ENCODE measurements at regions not wholly inside any gene's neighbourhood (a gene's known extent, or its start where the extent isn't known, plus 50 kb on each side); places are given as distances from the start of the nearest gene placed in this dataset.

DNA sequence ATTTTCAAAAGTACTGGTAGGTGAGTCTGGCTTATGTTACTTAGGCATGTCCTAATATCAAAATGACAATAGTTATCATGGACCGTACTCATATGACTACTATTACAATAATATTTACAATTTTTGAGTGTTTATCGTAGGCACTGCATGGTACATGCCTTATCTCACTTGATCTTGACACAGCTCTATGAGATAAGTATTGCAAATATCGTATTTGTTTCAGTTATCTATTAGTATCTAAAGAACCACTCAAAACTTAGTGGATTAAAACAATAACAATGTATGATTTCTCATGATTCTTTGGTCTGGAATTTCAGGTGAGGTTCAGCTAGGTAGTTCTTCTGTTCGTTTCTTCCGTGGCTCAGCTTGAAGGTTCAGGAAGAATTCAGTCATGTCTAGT is 59.7 kb upstream of the XCR1 start:
- intact Hi-C loops (cut with micrococcal nuclease): no loop called here
- Histone ChIP-seq H3K36me3 (no peaks in the 10 kb centered on the region), H3K4me3 (no peak overlapping the region), H3K9me3 (replicated peaks) (no peaks in the 10 kb centered on the region), H3K27ac (replicated peaks) (no peak overlapping the region), H3K4me1 (no peaks in the 10 kb centered on the region), H3K27me3 (ENCODE audit: low read depth) (no peaks in the 10 kb centered on the region)
- TF ChIP-seq, protein P1, sequence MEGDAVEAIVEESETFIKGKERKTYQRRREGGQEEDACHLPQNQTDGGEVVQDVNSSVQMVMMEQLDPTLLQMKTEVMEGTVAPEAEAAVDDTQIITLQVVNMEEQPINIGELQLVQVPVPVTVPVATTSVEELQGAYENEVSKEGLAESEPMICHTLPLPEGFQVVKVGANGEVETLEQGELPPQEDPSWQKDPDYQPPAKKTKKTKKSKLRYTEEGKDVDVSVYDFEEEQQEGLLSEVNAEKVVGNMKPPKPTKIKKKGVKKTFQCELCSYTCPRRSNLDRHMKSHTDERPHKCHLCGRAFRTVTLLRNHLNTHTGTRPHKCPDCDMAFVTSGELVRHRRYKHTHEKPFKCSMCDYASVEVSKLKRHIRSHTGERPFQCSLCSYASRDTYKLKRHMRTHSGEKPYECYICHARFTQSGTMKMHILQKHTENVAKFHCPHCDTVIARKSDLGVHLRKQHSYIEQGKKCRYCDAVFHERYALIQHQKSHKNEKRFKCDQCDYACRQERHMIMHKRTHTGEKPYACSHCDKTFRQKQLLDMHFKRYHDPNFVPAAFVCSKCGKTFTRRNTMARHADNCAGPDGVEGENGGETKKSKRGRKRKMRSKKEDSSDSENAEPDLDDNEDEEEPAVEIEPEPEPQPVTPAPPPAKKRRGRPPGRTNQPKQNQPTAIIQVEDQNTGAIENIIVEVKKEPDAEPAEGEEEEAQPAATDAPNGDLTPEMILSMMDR (IDR thresholded peaks at IDR 0.05; ENCODE audit: borderline replicate concordance): no peak
- DNase-seq: no peak

DNA sequence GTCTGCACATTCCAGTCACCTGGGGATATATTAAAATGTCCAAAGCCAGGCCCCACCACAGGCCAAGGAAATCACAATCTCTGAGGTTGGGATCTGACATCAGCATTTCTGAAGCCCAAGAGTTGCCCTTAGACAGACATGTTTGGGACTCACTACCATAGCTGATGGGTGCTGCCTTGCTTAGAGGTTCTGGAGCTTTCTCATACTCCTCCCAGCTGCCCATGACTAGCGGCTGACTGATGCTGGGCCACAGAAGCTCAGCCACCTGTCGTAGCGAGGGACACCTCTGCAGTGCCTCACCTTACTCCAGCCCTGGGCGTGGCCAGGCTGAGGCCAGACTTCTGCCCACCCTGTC is 58.8 kb upstream of the XCR1 start:
- DNase-seq: no peak
- no peaks in the 10 kb centered on the region for H3K4me1 ChIP-seq
- no peaks in the 10 kb centered on the region for H3K27me3 ChIP-seq (ENCODE audit: low read depth)
- H3K36me3 ChIP-seq: no peaks in the 10 kb centered on the region
- TF ChIP-seq, protein P1 (IDR thresholded peaks at IDR 0.05; ENCODE audit: borderline replicate concordance): no peak
- no peaks in the 10 kb centered on the region for H3K9me3 ChIP-seq (replicated peaks)
- no peak overlapping the region for H3K27ac ChIP-seq (replicated peaks)
- intact Hi-C loops (cut with micrococcal nuclease): no loop called here
- no peak overlapping the region for H3K4me3 ChIP-seq

DNA sequence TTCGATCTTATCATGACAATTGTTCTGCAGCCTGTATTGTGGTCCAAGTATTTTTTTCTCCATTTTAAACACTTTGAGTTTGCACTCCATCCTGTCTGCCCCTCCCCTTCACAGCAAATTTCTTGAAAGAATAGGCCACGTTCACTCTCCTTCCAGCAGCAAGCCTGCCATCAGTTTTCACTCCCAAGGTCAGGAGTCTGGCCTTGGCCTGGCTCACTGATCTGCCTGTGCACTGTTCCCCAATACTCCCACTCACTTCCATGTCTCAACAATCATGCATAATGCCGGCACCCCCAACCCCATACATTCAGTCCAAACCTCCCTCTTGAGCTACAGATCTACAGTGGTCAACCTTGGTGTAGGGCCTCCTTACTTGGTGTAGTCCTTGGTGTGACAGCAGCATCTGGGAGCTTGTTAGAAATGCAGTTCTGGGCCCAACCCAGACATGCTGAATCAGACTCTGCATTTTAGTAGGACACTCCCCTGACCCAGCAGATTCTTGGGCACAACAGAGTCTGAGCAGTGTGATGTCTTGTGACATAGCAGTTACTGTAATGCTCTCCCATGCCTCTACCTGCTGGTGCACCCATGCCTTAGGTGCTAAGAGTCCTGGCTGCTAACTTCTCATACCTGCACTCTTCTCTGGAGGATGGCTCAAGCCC is 58.3 kb upstream of the XCR1 start:
- Histone ChIP-seq H3K27ac (replicated peaks) (no peak overlapping the region), H3K4me3 (no peak overlapping the region), H3K9me3 (replicated peaks) (no peaks in the 10 kb centered on the region), H3K4me1 (no peaks in the 10 kb centered on the region), H3K36me3 (no peaks in the 10 kb centered on the region), H3K27me3 (ENCODE audit: low read depth) (no peaks in the 10 kb centered on the region)
- no peak for DNase-seq
- intact Hi-C loops (cut with micrococcal nuclease): no loop called here
- TF ChIP-seq, protein P1 (IDR thresholded peaks at IDR 0.05; ENCODE audit: borderline replicate concordance): no peak

DNA sequence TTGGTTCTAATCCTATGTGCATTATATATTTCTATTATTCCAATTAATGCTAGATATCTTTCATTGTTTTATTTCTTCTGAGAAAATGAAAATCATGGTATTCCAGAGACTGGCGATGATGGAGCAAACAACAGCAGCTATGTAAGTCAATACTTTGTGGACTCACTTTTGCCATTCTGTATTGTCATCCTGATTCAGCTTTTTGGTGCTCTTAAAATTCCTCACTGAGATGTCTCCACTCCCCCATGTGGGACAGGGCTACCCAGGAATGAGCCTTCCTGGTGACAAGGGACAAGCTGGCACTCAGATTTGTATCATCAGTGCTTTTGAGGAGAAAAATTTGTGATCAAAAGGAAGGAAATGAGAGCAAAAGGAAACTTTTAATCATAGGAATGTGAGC is 56.7 kb upstream of the XCR1 start:
- no peaks in the 10 kb centered on the region for H3K27me3 ChIP-seq (ENCODE audit: low read depth)
- TF ChIP-seq, protein P1 (IDR thresholded peaks at IDR 0.05; ENCODE audit: borderline replicate concordance): no peak
- no peaks in the 10 kb centered on the region for H3K4me1 ChIP-seq
- intact Hi-C loops (cut with micrococcal nuclease): no loop called here
- DNase-seq: no peak
- H3K4me3 ChIP-seq: no peak overlapping the region
- no peaks in the 10 kb centered on the region for H3K9me3 ChIP-seq (replicated peaks)
- H3K27ac ChIP-seq (replicated peaks): no peak overlapping the region
- H3K36me3 ChIP-seq: no peaks in the 10 kb centered on the region

DNA sequence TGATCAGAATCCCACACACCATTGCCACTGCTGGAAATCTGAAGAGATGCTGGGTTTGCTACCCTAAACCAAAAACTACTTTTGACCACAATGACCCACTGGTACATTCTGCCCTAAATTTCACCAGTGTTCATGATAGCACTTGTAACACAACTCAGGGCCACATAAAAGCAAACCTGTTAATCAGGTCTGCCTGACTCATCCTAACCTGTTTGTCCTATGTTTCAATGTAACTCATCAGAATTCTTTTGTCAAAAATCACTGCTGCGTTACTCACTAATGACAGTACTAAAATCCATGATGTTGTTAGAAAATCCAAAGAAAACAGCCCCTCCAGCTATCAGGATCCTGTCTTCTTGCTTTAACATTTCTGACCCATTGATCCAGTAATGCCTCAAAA is 55.6 kb upstream of the XCR1 start:
- H3K4me1 ChIP-seq: no peaks in the 10 kb centered on the region
- no peaks in the 10 kb centered on the region for H3K9me3 ChIP-seq (replicated peaks)
- no peaks in the 10 kb centered on the region for H3K27me3 ChIP-seq (ENCODE audit: low read depth)
- H3K27ac ChIP-seq (replicated peaks): no peak overlapping the region
- no peak overlapping the region for H3K4me3 ChIP-seq
- DNase-seq: no peak
- intact Hi-C loops (cut with micrococcal nuclease): no loop called here
- no peaks in the 10 kb centered on the region for H3K36me3 ChIP-seq
- TF ChIP-seq, protein P1 (IDR thresholded peaks at IDR 0.05; ENCODE audit: borderline replicate concordance): no peak

Measured in left ventricle myocardium inferior (tissue), 1 donor.